ENCODE measurements at regions not wholly inside any gene's neighbourhood (a gene's known extent, or its start where the extent isn't known, plus 50 kb on each side); places are given as distances from the start of the nearest gene placed in this dataset.
A peak's percentile ranks its signal among the peaks of the same experiment; 100 is the strongest.

- TF ChIP-seq CTCF (IDR thresholded peaks at IDR 0.05; ENCODE audit: extremely low read depth, low read depth, low read length): no peak
- Histone ChIP-seq H3K4me2 (ENCODE audit: insufficient read depth, low read length) (peak overlapping the region; percentile 56), H4K20me1 (ENCODE audit: insufficient read depth, low read length) (no peaks in the 10 kb centered on the region), H3K4me1 (ENCODE audit: insufficient read depth, low read length) (peaks cover 15% of the 10 kb centered on the region), H3K27me3 (ENCODE audit: insufficient read depth, low read length) (no peaks in the 10 kb centered on the region), H3K4me3 (ENCODE audit: insufficient read depth, low read length) (no peak overlapping the region), H3K36me3 (ENCODE audit: insufficient read depth, low read length) (no peaks in the 10 kb centered on the region), H3K27ac (ENCODE audit: low read depth, low read length) (peak overlapping the region; percentile 76), H3K9me3 (ENCODE audit: low read depth, low read length) (no peaks in the 10 kb centered on the region), H3K79me2 (ENCODE audit: insufficient read depth, low read length) (no peaks in the 10 kb centered on the region), H2AFZ (ENCODE audit: low read length) (no peak overlapping the region)
- no peak for DNase-seq (ENCODE audit: insufficient read length, low spot score, missing footprints)
Observed at GRCh38 chr11:37504921-37505320, 906.9 kb upstream of the RAG2 start.

GRCh38 chr11:37504060-37504611, 906.1 kb upstream of the RAG2 start:
- Histone ChIP-seq H3K4me2 (ENCODE audit: insufficient read depth, low read length) (peak overlapping the region; percentile 56), H3K9me3 (ENCODE audit: low read depth, low read length) (no peaks in the 10 kb centered on the region), H2AFZ (ENCODE audit: low read length) (no peak overlapping the region), H3K4me1 (ENCODE audit: insufficient read depth, low read length) (peaks cover 15% of the 10 kb centered on the region), H4K20me1 (ENCODE audit: insufficient read depth, low read length) (no peaks in the 10 kb centered on the region), H3K27ac (ENCODE audit: low read depth, low read length) (peak overlapping the region; percentile 76), H3K4me3 (ENCODE audit: insufficient read depth, low read length) (no peak overlapping the region), H3K27me3 (ENCODE audit: insufficient read depth, low read length) (no peaks in the 10 kb centered on the region), H3K79me2 (ENCODE audit: insufficient read depth, low read length) (no peaks in the 10 kb centered on the region), H3K36me3 (ENCODE audit: insufficient read depth, low read length) (no peaks in the 10 kb centered on the region)
- peak; percentile 30 for DNase-seq (ENCODE audit: insufficient read length, low spot score, missing footprints)
- TF ChIP-seq CTCF (IDR thresholded peaks at IDR 0.05; ENCODE audit: extremely low read depth, low read depth, low read length): no peak

GRCh38 chr11:37503411-37504059, 905.5 kb upstream of the RAG2 start:
- Histone ChIP-seq H3K4me2 (ENCODE audit: insufficient read depth, low read length) (no peak overlapping the region), H3K36me3 (ENCODE audit: insufficient read depth, low read length) (no peaks in the 10 kb centered on the region), H3K4me1 (ENCODE audit: insufficient read depth, low read length) (peaks cover 15% of the 10 kb centered on the region), H3K27ac (ENCODE audit: low read depth, low read length) (peak overlapping the region; percentile 76), H3K9me3 (ENCODE audit: low read depth, low read length) (no peaks in the 10 kb centered on the region), H4K20me1 (ENCODE audit: insufficient read depth, low read length) (no peaks in the 10 kb centered on the region), H3K27me3 (ENCODE audit: insufficient read depth, low read length) (no peaks in the 10 kb centered on the region), H2AFZ (ENCODE audit: low read length) (no peak overlapping the region), H3K79me2 (ENCODE audit: insufficient read depth, low read length) (no peaks in the 10 kb centered on the region), H3K4me3 (ENCODE audit: insufficient read depth, low read length) (no peak overlapping the region)
- TF ChIP-seq CTCF (IDR thresholded peaks at IDR 0.05; ENCODE audit: extremely low read depth, low read depth, low read length): no peak
- DNase-seq (ENCODE audit: insufficient read length, low spot score, missing footprints): no peak

GRCh38 chr11:37502202-37502601, 904.2 kb upstream of the RAG2 start:
- Histone ChIP-seq H3K9me3 (ENCODE audit: low read depth, low read length) (no peaks in the 10 kb centered on the region), H3K27me3 (ENCODE audit: insufficient read depth, low read length) (no peaks in the 10 kb centered on the region), H4K20me1 (ENCODE audit: insufficient read depth, low read length) (no peaks in the 10 kb centered on the region), H3K4me2 (ENCODE audit: insufficient read depth, low read length) (no peak overlapping the region), H2AFZ (ENCODE audit: low read length) (no peak overlapping the region), H3K36me3 (ENCODE audit: insufficient read depth, low read length) (no peaks in the 10 kb centered on the region), H3K79me2 (ENCODE audit: insufficient read depth, low read length) (no peaks in the 10 kb centered on the region), H3K4me3 (ENCODE audit: insufficient read depth, low read length) (no peak overlapping the region), H3K4me1 (ENCODE audit: insufficient read depth, low read length) (peaks cover 15% of the 10 kb centered on the region), H3K27ac (ENCODE audit: low read depth, low read length) (no peak overlapping the region)
- DNase-seq (ENCODE audit: insufficient read length, low spot score, missing footprints): no peak
- TF ChIP-seq CTCF (IDR thresholded peaks at IDR 0.05; ENCODE audit: extremely low read depth, low read depth, low read length): no peak

All from osteoblast (primary cell).